ENCODE measurements at regions not wholly inside any gene's neighbourhood (a gene's known extent, or its start where the extent isn't known, plus 50 kb on each side); places are given as distances from the start of the nearest gene placed in this dataset.

- ChIA-PET POLR2A (no interaction called here), CTCF (no interaction called here)
- TF ChIP-seq CTCF (IDR thresholded peaks at IDR 0.05; ENCODE audit: insufficient read depth, low read length, missing control alignments), result no peak
- H3K4me3 ChIP-seq (ENCODE audit: low read depth, low read length), result no peak overlapping the region
- DNase-seq (ENCODE audit: low read depth, low spot score), result no peak
Measured at GRCh38 chr5:124796495-124796894, 50.1 kb upstream of the ZNF608 start.

- DNase-seq (ENCODE audit: low read depth, low spot score), result no peak
- H3K4me3 ChIP-seq (ENCODE audit: low read depth, low read length), result no peak overlapping the region
- ChIA-PET POLR2A (no interaction called here), CTCF (interaction anchor here (1.9 kb wide), 1 partner anchor 13 kb away, joined by 4 read pairs; no protein-coding TSS in a partner anchor)
- TF ChIP-seq CTCF (IDR thresholded peaks at IDR 0.05; ENCODE audit: insufficient read depth, low read length, missing control alignments), result no peak
Measured at GRCh38 chr5:124797665-124798087, 51.2 kb upstream of the ZNF608 start.

- ChIA-PET POLR2A (no interaction called here), CTCF (interaction anchor here (1.9 kb wide), 1 partner anchor 14 kb away, joined by 4 read pairs; no protein-coding TSS in a partner anchor)
- DNase-seq (ENCODE audit: low read depth, low spot score), result no peak
- no peak for TF ChIP-seq CTCF (IDR thresholded peaks at IDR 0.05; ENCODE audit: insufficient read depth, low read length, missing control alignments)
- H3K4me3 ChIP-seq (ENCODE audit: low read depth, low read length), result no peak overlapping the region
Measured at GRCh38 chr5:124798890-124799289, 52.5 kb upstream of the ZNF608 start.

- H3K4me3 ChIP-seq (ENCODE audit: low read depth, low read length), result no peak overlapping the region
- POLR2A ChIA-PET, result no interaction called here
- no peak for TF ChIP-seq CTCF (IDR thresholded peaks at IDR 0.05; ENCODE audit: insufficient read depth, low read length, missing control alignments)
- CTCF ChIA-PET, result no interaction called here
- no peak for DNase-seq (ENCODE audit: low read depth, low spot score)
Measured at GRCh38 chr5:124801551-124801950, 55.1 kb upstream of the ZNF608 start.

GRCh38 chr5:124803617-124804323 is 57.3 kb upstream of the ZNF608 start:
- CTCF ChIA-PET, result no interaction called here
- DNase-seq (ENCODE audit: low read depth, low spot score), result no peak
- POLR2A ChIA-PET, result no interaction called here
- no peak overlapping the region for H3K4me3 ChIP-seq (ENCODE audit: low read depth, low read length)
- TF ChIP-seq CTCF (IDR thresholded peaks at IDR 0.05; ENCODE audit: insufficient read depth, low read length, missing control alignments), result no peak

- H3K4me3 ChIP-seq (ENCODE audit: low read depth, low read length), result no peak overlapping the region
- no peak for TF ChIP-seq CTCF (IDR thresholded peaks at IDR 0.05; ENCODE audit: insufficient read depth, low read length, missing control alignments)
- DNase-seq (ENCODE audit: low read depth, low spot score), result no peak
- CTCF ChIA-PET, result interaction anchor here (0.7 kb wide), 1 partner anchor 802 kb away, joined by 3 read pairs; no protein-coding TSS in a partner anchor
- POLR2A ChIA-PET, result no interaction called here
Measured at GRCh38 chr5:124806026-124806372, 59.6 kb upstream of the ZNF608 start.
